ENCODE measurements at regions not wholly inside any gene's neighbourhood (a gene's known extent, or its start where the extent isn't known, plus 50 kb on each side); places are given as distances from the start of the nearest gene placed in this dataset.

DNA sequence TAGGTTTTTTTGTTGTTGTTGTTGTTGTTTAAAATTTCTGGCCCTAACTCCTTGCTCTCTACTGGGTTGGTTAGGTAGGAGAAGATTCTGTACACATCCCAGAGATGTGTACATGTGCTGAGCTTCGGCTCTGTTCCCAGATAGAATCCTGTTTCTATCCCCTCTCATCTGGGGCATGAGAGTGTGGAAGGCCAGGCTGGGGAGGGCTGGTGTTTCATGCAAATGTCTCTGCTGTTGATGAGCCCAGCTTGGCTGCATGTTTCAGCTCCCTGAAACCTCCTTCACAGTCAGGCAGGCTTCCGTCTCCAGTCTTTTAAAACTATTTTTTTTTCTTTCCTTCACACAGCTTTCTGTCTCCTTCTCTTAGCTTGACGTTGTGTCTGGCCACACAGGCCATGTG lies 526.9 kb upstream of the KLF4 start:
- no peaks in the 10 kb centered on the region for H3K4me1 ChIP-seq
- H3K27me3 ChIP-seq = no peaks in the 10 kb centered on the region
- H3K27ac ChIP-seq = no peak overlapping the region
- no peaks in the 10 kb centered on the region for H3K36me3 ChIP-seq
- intact Hi-C loops (cut with DNase I) = no loop called here
- WGBS, 2 donors = 81 to 88% methylated on average over 3 of the region's 3 CpGs
- no peak overlapping the region for H3K4me3 ChIP-seq
- TF ChIP-seq, protein P1, sequence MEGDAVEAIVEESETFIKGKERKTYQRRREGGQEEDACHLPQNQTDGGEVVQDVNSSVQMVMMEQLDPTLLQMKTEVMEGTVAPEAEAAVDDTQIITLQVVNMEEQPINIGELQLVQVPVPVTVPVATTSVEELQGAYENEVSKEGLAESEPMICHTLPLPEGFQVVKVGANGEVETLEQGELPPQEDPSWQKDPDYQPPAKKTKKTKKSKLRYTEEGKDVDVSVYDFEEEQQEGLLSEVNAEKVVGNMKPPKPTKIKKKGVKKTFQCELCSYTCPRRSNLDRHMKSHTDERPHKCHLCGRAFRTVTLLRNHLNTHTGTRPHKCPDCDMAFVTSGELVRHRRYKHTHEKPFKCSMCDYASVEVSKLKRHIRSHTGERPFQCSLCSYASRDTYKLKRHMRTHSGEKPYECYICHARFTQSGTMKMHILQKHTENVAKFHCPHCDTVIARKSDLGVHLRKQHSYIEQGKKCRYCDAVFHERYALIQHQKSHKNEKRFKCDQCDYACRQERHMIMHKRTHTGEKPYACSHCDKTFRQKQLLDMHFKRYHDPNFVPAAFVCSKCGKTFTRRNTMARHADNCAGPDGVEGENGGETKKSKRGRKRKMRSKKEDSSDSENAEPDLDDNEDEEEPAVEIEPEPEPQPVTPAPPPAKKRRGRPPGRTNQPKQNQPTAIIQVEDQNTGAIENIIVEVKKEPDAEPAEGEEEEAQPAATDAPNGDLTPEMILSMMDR (IDR thresholded peaks at IDR 0.05) = no peak
- TF ChIP-seq POLR2A (IDR thresholded peaks at IDR 0.05) = no peak
- no peak for TF ChIP-seq POLR2AphosphoS5 (IDR thresholded peaks at IDR 0.05)
- no peak for TF ChIP-seq EP300 (IDR thresholded peaks at IDR 0.05)
- H3K9me3 ChIP-seq = no peaks in the 10 kb centered on the region
- no peak for DNase-seq

DNA sequence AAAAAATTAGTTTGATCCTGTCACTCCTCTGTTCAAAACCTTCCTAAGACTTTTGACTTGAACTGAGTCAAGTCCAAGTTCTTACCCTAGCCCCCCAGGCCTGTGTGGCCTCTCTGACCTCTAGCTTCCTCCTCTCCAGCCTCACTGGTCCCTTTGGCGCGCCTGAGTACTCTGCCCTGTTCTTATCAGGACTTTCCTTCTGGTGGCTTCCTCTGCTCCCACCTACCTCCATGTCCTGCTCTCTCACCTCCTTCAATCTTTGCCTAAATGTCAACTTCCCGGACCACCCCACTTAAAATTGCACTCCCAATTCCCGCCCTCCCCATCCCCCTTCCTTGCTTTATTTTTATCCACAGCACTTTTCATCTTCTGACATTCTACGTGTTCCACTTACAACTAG lies 526.1 kb upstream of the KLF4 start:
- intact Hi-C loops (cut with DNase I) = no loop called here
- no peak for TF ChIP-seq EP300 (IDR thresholded peaks at IDR 0.05)
- TF ChIP-seq POLR2A (IDR thresholded peaks at IDR 0.05) = no peak
- TF ChIP-seq POLR2AphosphoS5 (IDR thresholded peaks at IDR 0.05) = no peak
- TF ChIP-seq, protein P1 (IDR thresholded peaks at IDR 0.05) = no peak
- Histone ChIP-seq H3K9me3 (no peaks in the 10 kb centered on the region), H3K4me3 (no peak overlapping the region), H3K27me3 (no peaks in the 10 kb centered on the region), H3K4me1 (no peaks in the 10 kb centered on the region), H3K27ac (no peak overlapping the region), H3K36me3 (no peaks in the 10 kb centered on the region)
- no peak for DNase-seq
- 92 to 95% methylated on average over 5 of the region's 5 CpGs for WGBS, 2 donors

GRCh38 chr9:108014353-108014752 lies 524.8 kb upstream of the KLF4 start:
- no peaks in the 10 kb centered on the region for H3K9me3 ChIP-seq
- DNase-seq = no peak
- no peaks in the 10 kb centered on the region for H3K4me1 ChIP-seq
- 87 to 94% methylated on average over 2 of the region's 2 CpGs for WGBS, 2 donors
- H3K27ac ChIP-seq = no peak overlapping the region
- intact Hi-C loops (cut with DNase I) = no loop called here
- H3K36me3 ChIP-seq = no peaks in the 10 kb centered on the region
- H3K27me3 ChIP-seq = no peaks in the 10 kb centered on the region
- TF ChIP-seq EP300 (IDR thresholded peaks at IDR 0.05) (no peak), POLR2AphosphoS5 (IDR thresholded peaks at IDR 0.05) (no peak), POLR2A (IDR thresholded peaks at IDR 0.05) (no peak)
- TF ChIP-seq, protein P1 (IDR thresholded peaks at IDR 0.05) = no peak
- H3K4me3 ChIP-seq = no peak overlapping the region

GRCh38 chr9:108012886-108013665 lies 523.5 kb upstream of the KLF4 start:
- WGBS, 2 donors = 50 to 84% methylated on average over 3 of the region's 3 CpGs
- Histone ChIP-seq H3K4me1 (no peaks in the 10 kb centered on the region), H3K4me3 (no peak overlapping the region), H3K27ac (no peak overlapping the region), H3K36me3 (no peaks in the 10 kb centered on the region), H3K27me3 (no peaks in the 10 kb centered on the region), H3K9me3 (no peaks in the 10 kb centered on the region)
- intact Hi-C loops (cut with DNase I) = no loop called here
- TF ChIP-seq POLR2AphosphoS5 (IDR thresholded peaks at IDR 0.05) = no peak
- TF ChIP-seq, protein P1 (IDR thresholded peaks at IDR 0.05) = no peak
- TF ChIP-seq EP300 (IDR thresholded peaks at IDR 0.05) = no peak
- TF ChIP-seq POLR2A (IDR thresholded peaks at IDR 0.05) = no peak
- DNase-seq = no peak

DNA sequence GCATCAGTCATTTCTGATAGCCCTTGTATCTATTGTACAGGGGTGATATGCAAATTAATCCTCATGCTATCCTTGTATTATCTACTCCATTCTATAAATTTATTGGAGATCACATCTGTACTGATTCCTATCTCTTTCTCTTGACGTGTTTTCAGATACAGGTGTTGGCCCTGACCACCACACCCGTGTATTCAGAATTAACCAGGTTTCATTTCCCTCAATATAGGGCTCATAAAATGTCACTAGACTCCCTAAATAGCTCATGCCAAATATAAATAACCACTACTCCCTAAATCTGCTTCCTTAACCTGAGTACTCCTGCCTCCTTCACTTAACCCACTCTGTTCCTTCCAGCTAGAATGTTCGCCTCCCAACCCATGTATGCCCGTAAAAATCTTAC lies 522.8 kb upstream of the KLF4 start:
- H3K4me1 ChIP-seq = no peaks in the 10 kb centered on the region
- 59 to 69% methylated on average over 4 of the region's 4 CpGs for WGBS, 2 donors
- no peaks in the 10 kb centered on the region for H3K36me3 ChIP-seq
- H3K9me3 ChIP-seq = no peaks in the 10 kb centered on the region
- no peaks in the 10 kb centered on the region for H3K27me3 ChIP-seq
- intact Hi-C loops (cut with DNase I) = no loop called here
- no peak overlapping the region for H3K4me3 ChIP-seq
- TF ChIP-seq, protein P1 (IDR thresholded peaks at IDR 0.05) = no peak
- TF ChIP-seq POLR2A (IDR thresholded peaks at IDR 0.05) (no peak), POLR2AphosphoS5 (IDR thresholded peaks at IDR 0.05) (no peak), EP300 (IDR thresholded peaks at IDR 0.05) (no peak)
- H3K27ac ChIP-seq = no peak overlapping the region
- DNase-seq = no peak
